KMS-11 (cell line): ENCODE measurements at regions not wholly inside any gene's neighbourhood (a gene's known extent, or its start where the extent isn't known, plus 50 kb on each side); places are given as distances from the start of the nearest gene placed in this dataset.

Source experiments
- H2AFZ ChIP-seq: fragments of 200-600 bp; sonication (generic); 2 replicates; pipeline ENCODE4 v1.6.1; 2016; ENCODE audit warnings: antibody characterized with exemption, mixed run types, low read depth
- H3K27ac ChIP-seq: fragments of 200-600 bp; sonication (generic); 2 replicates; pipeline ENCODE4 v1.6.1; 2016; ENCODE audit warnings: mild to moderate bottlenecking, mixed run types
- H3K27me3 ChIP-seq: fragments of 200-600 bp; sonication (generic); 2 replicates; pipeline ENCODE4 v1.6.1; 2017; ENCODE audit warnings: mild to moderate bottlenecking, low read depth, mixed run types, moderate library complexity; ENCODE audit not compliant: insufficient read depth
- H3K36me3 ChIP-seq: fragments of 200-600 bp; sonication (generic); 2 replicates; pipeline ENCODE4 v1.6.1; 2017; ENCODE audit warnings: mild to moderate bottlenecking, mixed run types; ENCODE audit not compliant: insufficient read depth
- H3K4me1 ChIP-seq: fragments of 200-600 bp; sonication (generic); 2 replicates; pipeline ENCODE4 v1.6.1; 2016; ENCODE audit warnings: mild to moderate bottlenecking, low read depth, mixed run types; ENCODE audit not compliant: poor library complexity, severe bottlenecking
- H3K4me2 ChIP-seq: fragments of 200-600 bp; sonication (generic); 2 replicates; pipeline ENCODE4 v1.7.0; 2016; ENCODE audit warnings: mild to moderate bottlenecking, mixed run types
- H3K4me3 ChIP-seq: fragments of 200-600 bp; sonication (generic); IDR thresholded peaks from 2 replicates; pipeline ENCODE4 v1.6.1; 2017; ENCODE audit warnings: low read depth, low read length, mixed read lengths; ENCODE audit not compliant: insufficient read depth
- H3K79me2 ChIP-seq: fragments of 200-600 bp; sonication (generic); 2 replicates; pipeline ENCODE4 v1.6.1; 2016; ENCODE audit warnings: low read depth, mixed run types; ENCODE audit not compliant: insufficient read depth
- H3K9ac ChIP-seq: fragments of 200-600 bp; sonication (generic); 2 replicates; pipeline ENCODE4 v1.6.1; 2016; ENCODE audit warnings: mild to moderate bottlenecking, mixed run types
- H4K20me1 ChIP-seq: fragments of 200-600 bp; sonication (generic); 2 replicates; pipeline ENCODE4 v1.6.1; 2016; ENCODE audit warnings: mild to moderate bottlenecking, mixed run types; ENCODE audit not compliant: insufficient read depth
- TF ChIP-seq, protein P1 (sequence below): fragments of 200-600 bp; sonication (generic); conservative IDR thresholded peaks from 2 replicates; pipeline ENCODE4 v1.6.1; 2017; ENCODE audit warnings: low read depth, mild to moderate bottlenecking, antibody characterized with exemption, low read length, moderate library complexity, mixed read lengths

DNA sequence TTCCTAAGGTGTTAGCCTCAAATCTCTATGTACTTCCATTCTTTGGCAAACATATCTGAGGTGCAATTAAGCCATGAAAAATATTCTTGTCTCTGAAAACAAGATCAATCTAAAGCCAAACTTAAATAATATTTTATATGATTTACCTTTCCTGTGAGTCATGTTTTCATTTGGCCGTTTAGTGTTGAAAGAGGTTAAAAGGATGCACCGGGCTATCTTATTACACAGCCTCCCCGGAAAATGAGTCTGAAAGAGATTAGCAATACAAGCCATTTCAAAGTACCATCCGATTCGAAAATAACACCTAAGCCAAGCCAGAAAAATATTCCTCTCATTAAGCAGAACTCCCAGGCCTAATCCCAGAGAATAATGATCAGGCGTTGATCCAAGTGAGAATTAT lies 161.5 kb upstream of the EPHA5 start:
- Histone ChIP-seq H2AFZ (no peak overlapping the region), H3K79me2 (no peaks in the 10 kb centered on the region), H4K20me1 (no peaks in the 10 kb centered on the region), H3K27ac (no peak overlapping the region), H3K4me1 (no peaks in the 10 kb centered on the region), H3K4me3 (no peak overlapping the region), H3K27me3 (no peaks in the 10 kb centered on the region), H3K9ac (no peak overlapping the region), H3K36me3 (no peaks in the 10 kb centered on the region), H3K4me2 (no peak overlapping the region)
- TF ChIP-seq, protein P1, sequence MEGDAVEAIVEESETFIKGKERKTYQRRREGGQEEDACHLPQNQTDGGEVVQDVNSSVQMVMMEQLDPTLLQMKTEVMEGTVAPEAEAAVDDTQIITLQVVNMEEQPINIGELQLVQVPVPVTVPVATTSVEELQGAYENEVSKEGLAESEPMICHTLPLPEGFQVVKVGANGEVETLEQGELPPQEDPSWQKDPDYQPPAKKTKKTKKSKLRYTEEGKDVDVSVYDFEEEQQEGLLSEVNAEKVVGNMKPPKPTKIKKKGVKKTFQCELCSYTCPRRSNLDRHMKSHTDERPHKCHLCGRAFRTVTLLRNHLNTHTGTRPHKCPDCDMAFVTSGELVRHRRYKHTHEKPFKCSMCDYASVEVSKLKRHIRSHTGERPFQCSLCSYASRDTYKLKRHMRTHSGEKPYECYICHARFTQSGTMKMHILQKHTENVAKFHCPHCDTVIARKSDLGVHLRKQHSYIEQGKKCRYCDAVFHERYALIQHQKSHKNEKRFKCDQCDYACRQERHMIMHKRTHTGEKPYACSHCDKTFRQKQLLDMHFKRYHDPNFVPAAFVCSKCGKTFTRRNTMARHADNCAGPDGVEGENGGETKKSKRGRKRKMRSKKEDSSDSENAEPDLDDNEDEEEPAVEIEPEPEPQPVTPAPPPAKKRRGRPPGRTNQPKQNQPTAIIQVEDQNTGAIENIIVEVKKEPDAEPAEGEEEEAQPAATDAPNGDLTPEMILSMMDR: no peak

DNA sequence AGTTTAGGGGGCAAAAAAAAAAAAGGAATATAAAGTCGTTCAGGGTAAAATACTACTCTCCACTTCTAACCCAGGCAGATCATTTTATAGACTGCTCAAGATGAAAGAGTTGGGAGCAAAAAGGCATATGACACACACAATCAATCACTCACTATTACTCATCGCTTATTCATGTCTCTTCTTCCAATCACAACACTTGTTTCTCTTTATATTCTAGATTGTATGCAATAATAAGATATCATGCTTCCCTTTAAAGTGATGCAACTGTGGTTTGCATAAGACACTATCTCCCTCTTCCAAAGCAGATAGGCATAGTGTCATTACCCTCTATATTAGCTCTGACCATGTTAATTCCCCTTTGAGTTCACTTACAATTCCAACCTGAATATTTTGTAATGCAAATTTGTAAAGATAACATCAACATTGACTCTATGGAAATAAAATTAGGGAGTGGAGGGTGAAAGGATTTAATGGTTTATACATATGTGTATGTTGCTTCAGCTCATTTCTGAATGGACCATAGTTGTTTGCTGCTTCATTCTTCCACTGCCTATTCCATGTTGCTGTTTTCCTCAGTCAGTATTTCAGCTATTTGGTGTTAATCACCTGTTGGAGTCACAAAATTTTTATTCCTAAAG lies 154.9 kb upstream of the EPHA5 start:
- no peaks in the 10 kb centered on the region for H3K79me2 ChIP-seq

GRCh38 chr4:65819192-65819591 lies 148.9 kb upstream of the EPHA5 start:
- Histone ChIP-seq H3K9ac (no peak overlapping the region), H3K4me3 (no peak overlapping the region)
- TF ChIP-seq, protein P1: no peak

More for the DNA sequence above, 154.9 kb upstream of the EPHA5 start:
- TF ChIP-seq, protein P1: no peak
- H2AFZ ChIP-seq: no peak overlapping the region
- H3K27ac ChIP-seq: no peak overlapping the region
- H4K20me1 ChIP-seq: no peaks in the 10 kb centered on the region
- no peaks in the 10 kb centered on the region for H3K36me3 ChIP-seq
- H3K9ac ChIP-seq: no peak overlapping the region
- no peak overlapping the region for H3K4me3 ChIP-seq
- no peak overlapping the region for H3K4me2 ChIP-seq
- H3K27me3 ChIP-seq: no peaks in the 10 kb centered on the region
- H3K4me1 ChIP-seq: no peaks in the 10 kb centered on the region

DNA sequence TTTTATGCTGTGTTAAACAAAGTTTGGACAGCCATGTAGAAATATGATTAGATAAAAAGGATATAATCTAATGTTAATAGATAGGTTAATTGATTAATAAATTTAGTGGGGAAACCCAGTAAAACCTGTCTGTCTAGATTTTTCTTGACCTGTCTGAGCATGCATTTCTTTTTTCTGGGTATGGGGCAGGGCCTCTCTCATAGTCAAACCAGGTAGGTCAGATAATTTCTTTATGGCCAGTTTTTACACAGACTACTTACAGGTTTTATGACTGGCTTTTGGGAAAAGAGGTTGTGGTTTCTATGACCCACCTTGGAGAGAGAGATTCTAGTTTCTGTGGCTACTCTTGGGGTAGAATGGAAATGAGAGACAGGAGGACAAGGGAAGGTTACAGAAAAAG lies 135.6 kb upstream of the EPHA5 start:
- Histone ChIP-seq H2AFZ (no peak overlapping the region), H3K9ac (no peak overlapping the region), H3K27me3 (no peaks in the 10 kb centered on the region), H3K4me2 (peak overlapping the region; percentile 29; the same call in 1 of the 2 replicates), H4K20me1 (no peaks in the 10 kb centered on the region), H3K4me3 (no peak overlapping the region), H3K36me3 (no peaks in the 10 kb centered on the region), H3K79me2 (no peaks in the 10 kb centered on the region), H3K27ac (peak overlapping the region; percentile 5; the same call in 1 of the 2 replicates), H3K4me1 (peaks cover 20% of the 10 kb centered on the region)
- TF ChIP-seq, protein P1: no peak

More at GRCh38 chr4:65819192-65819591, 148.9 kb upstream of the EPHA5 start:
- no peak overlapping the region for H2AFZ ChIP-seq
- H4K20me1 ChIP-seq: no peaks in the 10 kb centered on the region
- H3K4me2 ChIP-seq: no peak overlapping the region
- H3K27me3 ChIP-seq: no peaks in the 10 kb centered on the region
- H3K27ac ChIP-seq: no peak overlapping the region
- no peaks in the 10 kb centered on the region for H3K4me1 ChIP-seq
- no peaks in the 10 kb centered on the region for H3K79me2 ChIP-seq
- H3K36me3 ChIP-seq: no peaks in the 10 kb centered on the region
